Frontal cortex (tissue), 3 donors: ENCODE measurements at regions not wholly inside any gene's neighbourhood (a gene's known extent, or its start where the extent isn't known, plus 50 kb on each side); places are given as distances from the start of the nearest gene placed in this dataset.
A peak's percentile ranks its signal among the peaks of the same experiment; 100 is the strongest.

Source experiments
- DNase-seq, 2 donors: peaks; one replicate each; pipeline ENCODE4 v3.0.0; 2012; ENCODE audit warnings: low spot score in 2 of 2
- FAIRE-seq: peaks from 2 replicates; lab custom pipeline; 2012; peaks lifted over from hg19 to GRCh38; lab: Jason Lieb, UNC
- donor health status: control.
- donor health status: control.
- donor health status: control.

DNA sequence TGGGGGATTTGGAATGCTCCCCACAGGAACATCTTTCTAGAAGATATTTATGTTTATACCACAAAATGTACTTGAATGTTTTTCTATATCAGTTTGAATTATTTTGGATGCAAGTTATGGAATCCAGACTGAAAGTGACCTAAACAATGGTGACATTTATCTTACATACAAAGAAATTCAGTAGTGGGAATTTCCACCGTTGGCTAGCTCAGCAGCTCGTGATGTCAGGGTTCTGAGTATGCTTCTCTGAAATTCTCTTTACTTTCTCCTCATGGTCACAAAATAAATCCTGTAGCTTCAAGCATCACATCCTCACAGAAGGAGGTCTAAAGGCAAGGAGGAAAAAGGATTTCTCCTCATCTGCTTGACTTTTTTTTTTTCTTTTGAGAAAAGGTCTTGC lies 105.3 kb downstream of the AKAIN1 start:
- FAIRE-seq, result no peak

DNA sequence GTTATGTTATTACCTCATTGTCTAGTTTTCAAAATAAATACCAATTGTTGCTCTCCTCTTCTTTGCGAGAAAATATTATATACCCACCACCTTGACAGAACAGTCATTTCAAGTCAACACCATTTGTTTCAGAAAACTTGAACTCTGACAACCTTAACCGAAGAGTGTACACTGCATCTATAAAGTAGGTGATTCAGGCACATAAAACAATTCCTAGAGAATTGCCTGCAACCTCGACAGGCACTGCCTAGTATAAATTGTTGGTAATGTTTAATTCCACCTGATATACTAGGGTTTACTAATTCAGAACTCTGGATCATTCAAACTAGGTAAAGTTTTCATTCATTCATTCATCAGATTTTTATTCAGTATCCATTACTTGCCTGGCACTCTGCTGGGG lies 121.8 kb downstream of the AKAIN1 start:
- FAIRE-seq (no peak), DNase-seq (no peak)

More for the DNA sequence above, 105.3 kb downstream of the AKAIN1 start:
- DNase-seq, result no peak

GRCh38 chr18:5073026-5073944 lies 123.8 kb downstream of the AKAIN1 start:
- DNase-seq (peak in 1 of 2 donors; percentile 25), FAIRE-seq (no peak)

- no peak for FAIRE-seq
- DNase-seq, result no peak
Observed at GRCh38 chr18:5068851-5069250, 128.2 kb downstream of the AKAIN1 start.

GRCh38 chr18:5066380-5066977 lies 130.6 kb downstream of the AKAIN1 start:
- no peak for FAIRE-seq
- no peak for DNase-seq

- FAIRE-seq, result no peak
Observed at GRCh38 chr18:5065615-5066014, 131.4 kb downstream of the AKAIN1 start.

DNA sequence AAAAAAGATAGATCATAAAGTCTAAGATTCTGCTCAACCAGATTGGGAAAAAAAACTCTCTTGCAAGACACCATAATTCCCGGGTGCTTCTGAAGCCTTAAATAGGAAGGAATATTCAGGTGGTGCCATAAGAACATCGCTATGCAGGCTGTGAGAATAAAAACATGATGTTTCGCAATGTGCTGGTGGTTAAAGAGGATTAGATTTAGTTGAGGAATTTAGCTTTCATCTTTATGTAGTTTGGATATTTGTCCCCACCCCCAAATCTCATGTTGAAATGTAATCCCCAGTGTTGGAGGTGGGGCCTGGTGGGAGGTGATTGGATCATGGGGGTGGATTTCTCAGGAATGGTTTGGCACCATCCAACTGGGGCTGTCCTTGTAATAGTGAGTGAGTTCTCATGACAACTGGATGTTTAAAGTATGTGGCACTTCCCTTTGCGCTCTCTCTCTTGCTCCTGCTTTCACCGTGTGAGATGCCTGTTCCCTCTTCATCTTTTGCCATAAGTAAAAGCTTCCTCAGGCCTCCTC lies 132.2 kb downstream of the AKAIN1 start:
- no peak for DNase-seq
- FAIRE-seq, result no peak

More at GRCh38 chr18:5065615-5066014, 131.4 kb downstream of the AKAIN1 start:
- no peak for DNase-seq

GRCh38 chr18:5061785-5062184 lies 135.3 kb downstream of the AKAIN1 start:
- FAIRE-seq, result no peak
- no peak for DNase-seq

DNA sequence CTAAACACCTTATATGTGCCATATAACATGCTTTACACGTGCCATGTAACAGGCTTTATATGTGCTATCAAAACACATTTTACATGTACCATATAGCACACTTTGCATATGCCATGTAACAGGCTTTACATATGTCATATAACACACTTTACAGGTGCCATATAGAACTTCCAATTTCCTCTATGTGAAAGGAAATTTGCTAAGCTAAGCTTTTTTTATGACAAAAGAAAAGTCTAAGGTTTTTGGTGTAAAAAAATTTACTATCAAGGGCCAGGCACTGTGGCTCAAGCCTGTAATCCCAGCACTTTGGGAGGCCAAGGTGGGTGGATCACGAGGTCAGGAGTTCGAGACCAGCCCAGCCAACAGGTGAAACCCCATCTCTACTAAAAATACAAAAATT lies 136.5 kb downstream of the AKAIN1 start:
- FAIRE-seq, result no peak
- DNase-seq, result no peak

DNA sequence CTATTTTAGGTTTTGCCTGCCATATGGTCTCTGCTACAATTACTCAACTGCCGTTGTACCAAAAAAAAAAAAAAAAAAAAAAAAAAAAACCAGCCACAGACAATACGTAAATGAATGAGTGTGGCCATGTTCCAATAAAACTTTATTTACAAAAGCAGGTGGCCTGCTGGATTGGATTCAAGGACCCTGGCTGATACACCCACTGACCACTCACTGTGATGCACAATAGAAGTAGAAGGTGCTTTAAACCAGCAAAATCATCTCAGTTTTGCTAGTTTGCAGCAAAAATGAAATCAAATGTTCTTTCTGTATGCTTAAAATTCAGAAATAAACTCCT lies 137.4 kb downstream of the AKAIN1 start:
- no peak for FAIRE-seq
- no peak for DNase-seq

DNA sequence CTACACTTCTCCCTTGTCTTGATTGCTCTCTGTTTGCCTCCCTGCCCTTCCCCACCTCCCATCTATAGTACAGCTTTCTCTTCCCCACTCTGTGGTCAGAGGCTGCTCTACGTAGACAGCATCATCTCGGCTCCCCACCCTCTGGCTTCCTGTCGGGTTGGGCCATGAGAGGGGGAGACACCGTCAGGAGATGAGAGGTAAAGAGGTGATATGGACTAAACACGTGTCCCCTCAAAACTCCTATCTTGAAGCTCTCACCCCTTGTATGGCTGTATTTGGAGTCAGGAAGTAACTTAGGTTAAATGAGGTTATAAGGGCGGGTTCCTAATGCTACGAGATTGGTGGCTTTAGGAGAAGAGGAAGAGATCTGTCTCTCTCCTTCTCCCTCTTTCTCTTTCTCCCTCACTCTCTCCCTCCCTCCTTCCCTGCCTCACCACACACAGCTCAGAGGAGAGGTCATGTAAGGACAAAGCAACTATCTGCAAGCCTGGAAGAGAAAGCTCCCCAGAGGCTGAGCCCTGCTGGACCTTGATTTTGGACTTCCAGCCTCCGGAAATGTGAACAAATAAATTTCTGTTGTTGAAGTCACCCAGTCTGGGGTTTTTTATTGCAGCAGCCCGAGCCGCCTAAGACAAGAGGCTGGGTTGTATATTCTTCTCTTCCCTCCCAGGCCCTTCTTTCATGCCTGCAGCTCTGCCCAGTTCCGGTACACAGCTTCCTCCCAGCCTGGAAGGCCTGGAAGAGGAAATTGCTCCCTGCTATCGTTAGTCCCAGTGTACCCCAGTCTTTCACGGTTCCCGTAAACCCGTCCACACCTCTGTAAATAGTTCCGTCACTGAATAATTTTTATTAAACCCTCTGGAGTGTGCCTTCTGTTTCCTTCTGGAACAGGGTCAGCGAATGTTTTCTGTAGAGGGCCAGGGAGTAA lies 138.0 kb downstream of the AKAIN1 start:
- DNase-seq (no peak), FAIRE-seq (no peak)

GRCh38 chr18:5057386-5058348 lies 139.4 kb downstream of the AKAIN1 start:
- DNase-seq (peak; percentile 2 to 34), FAIRE-seq (no peak)

DNA sequence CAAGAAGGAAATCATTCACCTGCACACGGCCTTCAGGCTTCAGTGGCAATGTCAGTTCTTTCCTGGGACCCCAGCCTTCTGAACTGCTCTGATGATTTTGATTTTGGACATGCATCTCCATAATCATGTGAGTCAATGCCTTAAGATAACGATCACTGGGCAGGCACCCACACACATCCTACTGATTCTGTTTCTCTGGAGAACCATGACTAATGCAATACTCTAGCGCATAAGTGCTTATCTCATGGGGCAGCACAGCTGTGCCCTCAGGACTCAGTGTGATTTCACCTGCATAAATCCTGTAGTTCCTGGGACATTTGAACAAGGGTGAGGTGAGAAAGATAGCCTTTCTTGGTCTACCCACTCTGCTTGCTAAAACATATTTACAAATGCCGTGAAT lies 144.6 kb downstream of the AKAIN1 start:
- DNase-seq, result no peak
- no peak for FAIRE-seq

GRCh38 chr18:5051207-5051606 lies 145.8 kb downstream of the AKAIN1 start:
- FAIRE-seq (no peak), DNase-seq (no peak)

DNA sequence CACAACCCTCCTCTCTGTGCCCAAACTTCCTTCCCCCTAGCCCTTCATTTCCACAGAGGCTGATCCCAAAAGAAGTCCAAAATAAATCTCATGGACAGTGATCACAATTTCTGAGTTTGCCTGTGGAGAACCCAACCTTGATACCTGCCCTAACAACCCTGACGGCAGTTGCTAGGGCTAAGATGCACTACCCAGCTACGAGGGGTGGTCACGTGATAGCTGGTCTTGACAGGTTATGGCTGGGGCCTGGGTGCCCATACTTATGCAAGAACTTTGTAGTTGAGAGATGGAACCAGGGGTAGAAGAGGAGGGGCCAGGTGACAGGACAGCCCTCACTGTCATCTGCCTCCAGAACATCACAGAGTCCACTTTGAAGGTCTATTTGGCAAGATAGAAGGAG lies 147.9 kb downstream of the AKAIN1 start:
- no peak for FAIRE-seq
- no peak for DNase-seq

GRCh38 chr18:5040476-5040875 lies 156.6 kb downstream of the AKAIN1 start:
- no peak for FAIRE-seq

DNA sequence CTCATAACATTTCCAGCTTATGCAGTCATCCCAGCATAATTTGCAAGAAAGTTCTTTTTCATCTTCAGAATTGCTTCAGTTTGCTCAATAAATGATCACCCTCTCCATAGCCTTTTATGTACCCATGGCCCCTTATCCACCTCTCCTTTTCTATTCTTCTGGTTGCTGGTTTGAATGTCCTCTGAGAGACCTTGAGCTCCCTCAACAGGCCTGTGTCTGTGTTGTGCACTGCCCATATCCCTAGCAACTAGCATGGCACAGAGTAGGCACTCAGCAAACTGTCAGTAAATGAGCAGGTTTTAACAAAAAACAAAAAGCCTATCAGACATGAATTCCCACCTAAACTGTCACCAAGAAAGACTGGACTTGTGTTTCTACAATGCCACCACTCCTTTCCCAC lies 160.5 kb downstream of the AKAIN1 start:
- DNase-seq, result no peak

More at GRCh38 chr18:5040476-5040875, 156.6 kb downstream of the AKAIN1 start:
- no peak for DNase-seq

DNA sequence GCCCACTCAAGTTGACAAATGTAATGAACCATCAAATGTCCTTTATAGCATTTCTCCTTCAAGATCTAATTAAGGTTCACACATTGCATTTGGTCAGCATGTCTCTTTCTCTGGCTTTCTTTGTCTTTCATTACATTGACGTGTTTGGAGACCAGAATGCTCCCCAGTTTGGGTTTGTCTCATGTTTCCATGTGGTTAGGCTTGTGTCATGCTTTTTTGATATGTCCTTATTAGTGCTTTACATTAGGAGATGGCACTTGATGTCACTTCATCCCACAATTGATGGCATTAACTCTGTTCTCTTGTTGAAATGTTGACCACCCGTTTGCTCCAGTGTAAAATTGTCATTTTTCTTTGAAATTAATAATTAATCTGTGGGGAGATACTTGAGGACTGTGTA lies 165.8 kb downstream of the AKAIN1 start:
- DNase-seq, result no peak
- no peak for FAIRE-seq

More for the DNA sequence above, 160.5 kb downstream of the AKAIN1 start:
- FAIRE-seq, result no peak

DNA sequence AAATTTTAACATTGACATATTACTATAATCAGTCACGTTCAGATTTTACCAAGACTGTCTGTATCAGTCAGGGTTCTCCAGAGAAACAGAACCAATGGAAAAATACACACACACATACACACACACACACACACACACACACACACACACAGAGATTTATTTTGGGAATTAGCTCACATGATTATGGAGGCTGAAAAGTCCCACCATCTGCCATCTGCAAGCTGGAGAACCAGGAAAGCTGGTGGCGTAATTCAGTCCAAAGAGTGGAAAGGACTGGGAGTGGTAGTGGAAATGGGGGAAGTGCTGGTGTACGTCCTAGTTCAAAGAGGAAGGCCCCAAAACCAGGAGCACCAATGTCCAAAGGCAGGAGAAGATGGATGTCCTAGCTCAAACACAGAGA lies 166.4 kb downstream of the AKAIN1 start:
- FAIRE-seq (no peak), DNase-seq (no peak)
